Vagina (tissue), 2 donors: ENCODE measurements at regions not wholly inside any gene's neighbourhood (a gene's known extent, or its start where the extent isn't known, plus 50 kb on each side); places are given as distances from the start of the nearest gene placed in this dataset.

ENCODE experiments used
- DNase-seq, 2 donors: peaks; one replicate each; pipeline ENCODE4 v3.0.0-alpha.2; 2017; ENCODE audit errors: extremely low spot score in 2 of 2
- H3K27ac ChIP-seq: fragments of 200-600 bp; sonication (generic); one replicate; pipeline ENCODE4 v1.5.1; 2019
- H3K27me3 ChIP-seq: fragments of 200-600 bp; sonication (generic); one replicate; pipeline ENCODE4 v1.5.1; 2019
- H3K36me3 ChIP-seq, 2 donors: fragments of 200-600 bp; sonication (generic); one replicate each; pipeline ENCODE4 v1.5.1; 2017 to 2019
- H3K4me1 ChIP-seq: fragments of 200-600 bp; sonication (generic); one replicate; pipeline ENCODE4 v1.5.1; 2019
- H3K4me3 ChIP-seq, 2 donors: fragments of 200-600 bp; sonication (generic); 1 replicate in 1 of 2; 2 replicates in 1 of 2; pipeline ENCODE4 v1.5.1; 2016 to 2019
- H3K9me3 ChIP-seq: fragments of 200-600 bp; sonication (generic); one replicate; pipeline ENCODE4 v1.5.1; 2019
- POLR2A ChIP-seq, 2 donors: fragments of 450-650 bp; IDR thresholded peaks; one replicate each; pipeline ENCODE4 v1.6.1; 2017; ENCODE audit warnings: antibody characterized with exemption in 2 of 2, mild to moderate bottlenecking in 2 of 2, moderate library complexity in 2 of 2
- POLR2AphosphoS5 ChIP-seq, 2 donors: sonication (generic); formaldehyde crosslinking; IDR thresholded peaks; one replicate each; pipeline ENCODE4 v1.9.0; 2017; ENCODE audit warnings: antibody characterized with exemption in 2 of 2, mild to moderate bottlenecking in 2 of 2, low read depth in 1 of 2; ENCODE audit not compliant: insufficient read depth in 1 of 2
- intact Hi-C: fragments of 100-400 bp; cut with DNase I; formaldehyde crosslinking; loops from one replicate; pipeline ENCODE4 v1.15.1; 2023
- TF ChIP-seq, protein P1 (sequence below), 3 experiments: fragments of 450-650 bp in 2 of 3; fragments of 200-600 bp in 1 of 3; sonication (generic) in 1 of 3; IDR thresholded peaks; one replicate each; pipeline ENCODE4 v1.5.1; 2017 to 2019; ENCODE audit warnings: antibody characterized with exemption in 3 of 3, mild to moderate bottlenecking in 2 of 3, moderate library complexity in 2 of 3

DNA sequence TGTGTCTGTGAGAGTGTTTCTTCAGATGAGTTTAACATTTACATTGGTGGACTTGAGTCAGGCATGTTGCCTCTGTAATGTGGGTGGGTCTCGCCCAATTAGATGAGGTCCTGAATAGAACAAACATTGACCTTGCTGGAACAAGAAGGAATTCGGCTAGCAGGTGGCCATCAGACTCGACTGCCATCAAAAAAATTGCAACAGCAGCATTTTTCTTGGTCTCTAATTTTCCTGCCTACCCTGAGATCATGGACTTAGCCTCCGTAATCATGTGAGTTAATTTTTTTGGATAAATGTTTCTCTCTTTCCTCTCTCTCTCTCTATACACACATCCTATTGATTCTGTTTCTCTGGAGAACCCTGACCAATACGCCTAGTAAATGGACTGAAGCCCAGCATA, 83.8 kb upstream of the ST6GAL2 start:
- Histone ChIP-seq H3K4me1 (no peaks in the 10 kb centered on the region), H3K9me3 (no peaks in the 10 kb centered on the region), H3K36me3 (no peaks in the 10 kb centered on the region), H3K27me3 (no peaks in the 10 kb centered on the region), H3K4me3 (no peak overlapping the region), H3K27ac (no peak overlapping the region)
- intact Hi-C loops, result no loop called here
- TF ChIP-seq, protein P1, sequence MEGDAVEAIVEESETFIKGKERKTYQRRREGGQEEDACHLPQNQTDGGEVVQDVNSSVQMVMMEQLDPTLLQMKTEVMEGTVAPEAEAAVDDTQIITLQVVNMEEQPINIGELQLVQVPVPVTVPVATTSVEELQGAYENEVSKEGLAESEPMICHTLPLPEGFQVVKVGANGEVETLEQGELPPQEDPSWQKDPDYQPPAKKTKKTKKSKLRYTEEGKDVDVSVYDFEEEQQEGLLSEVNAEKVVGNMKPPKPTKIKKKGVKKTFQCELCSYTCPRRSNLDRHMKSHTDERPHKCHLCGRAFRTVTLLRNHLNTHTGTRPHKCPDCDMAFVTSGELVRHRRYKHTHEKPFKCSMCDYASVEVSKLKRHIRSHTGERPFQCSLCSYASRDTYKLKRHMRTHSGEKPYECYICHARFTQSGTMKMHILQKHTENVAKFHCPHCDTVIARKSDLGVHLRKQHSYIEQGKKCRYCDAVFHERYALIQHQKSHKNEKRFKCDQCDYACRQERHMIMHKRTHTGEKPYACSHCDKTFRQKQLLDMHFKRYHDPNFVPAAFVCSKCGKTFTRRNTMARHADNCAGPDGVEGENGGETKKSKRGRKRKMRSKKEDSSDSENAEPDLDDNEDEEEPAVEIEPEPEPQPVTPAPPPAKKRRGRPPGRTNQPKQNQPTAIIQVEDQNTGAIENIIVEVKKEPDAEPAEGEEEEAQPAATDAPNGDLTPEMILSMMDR (IDR thresholded peaks at IDR 0.05), result no peak
- TF ChIP-seq POLR2AphosphoS5 (IDR thresholded peaks at IDR 0.05; ENCODE audit: insufficient read depth in 1 of 2, low read depth in 1 of 2) (no peak), POLR2A (IDR thresholded peaks at IDR 0.05) (no peak)
- peak in 1 of 2 donors; percentile 44 for DNase-seq

DNA sequence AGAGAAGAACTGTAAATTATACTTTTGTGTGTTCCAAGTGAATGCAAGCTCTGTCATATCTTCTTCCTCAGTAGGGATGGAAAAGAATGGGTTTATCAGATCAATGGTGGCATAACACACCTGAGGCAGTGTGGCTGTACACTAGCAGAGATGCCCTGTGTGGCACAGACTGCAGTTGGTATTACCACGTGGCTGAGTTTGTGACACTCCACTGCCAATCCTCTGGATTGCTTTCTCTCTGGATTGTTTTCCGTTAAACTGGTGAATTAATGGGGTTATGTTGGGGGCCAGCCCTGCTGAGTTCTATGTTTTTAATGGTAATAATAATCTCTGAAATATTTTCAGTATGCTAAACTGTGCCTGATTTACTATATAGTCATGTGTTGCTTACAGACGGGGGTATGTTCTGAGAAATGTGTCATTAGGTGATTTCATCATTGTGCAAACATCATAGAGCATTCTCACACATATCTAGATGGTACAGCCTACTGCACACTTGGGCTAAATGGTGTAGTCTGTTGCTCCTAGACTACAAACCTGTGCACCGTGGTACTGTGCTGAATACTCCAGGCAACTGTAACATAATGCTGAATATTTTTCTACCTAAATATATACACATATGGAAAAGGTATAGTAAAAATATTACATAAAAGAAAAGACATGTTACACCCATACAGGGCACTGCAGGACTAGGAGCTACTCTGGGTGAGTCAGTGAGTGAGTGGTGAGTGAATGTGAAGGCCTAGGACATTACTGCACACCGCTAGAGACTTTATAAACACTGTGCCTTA, 84.7 kb upstream of the ST6GAL2 start:
- DNase-seq, result peak in 1 of 2 donors; percentile 22
- H3K36me3 ChIP-seq, result no peaks in the 10 kb centered on the region
- no peak overlapping the region for H3K4me3 ChIP-seq
- H3K27me3 ChIP-seq, result no peaks in the 10 kb centered on the region
- no peaks in the 10 kb centered on the region for H3K4me1 ChIP-seq
- no peaks in the 10 kb centered on the region for H3K9me3 ChIP-seq
- no peak overlapping the region for H3K27ac ChIP-seq
- TF ChIP-seq POLR2AphosphoS5 (IDR thresholded peaks at IDR 0.05; ENCODE audit: insufficient read depth in 1 of 2, low read depth in 1 of 2) (no peak), POLR2A (IDR thresholded peaks at IDR 0.05) (no peak)
- TF ChIP-seq, protein P1 (IDR thresholded peaks at IDR 0.05), result no peak
- intact Hi-C loops, result no loop called here

DNA sequence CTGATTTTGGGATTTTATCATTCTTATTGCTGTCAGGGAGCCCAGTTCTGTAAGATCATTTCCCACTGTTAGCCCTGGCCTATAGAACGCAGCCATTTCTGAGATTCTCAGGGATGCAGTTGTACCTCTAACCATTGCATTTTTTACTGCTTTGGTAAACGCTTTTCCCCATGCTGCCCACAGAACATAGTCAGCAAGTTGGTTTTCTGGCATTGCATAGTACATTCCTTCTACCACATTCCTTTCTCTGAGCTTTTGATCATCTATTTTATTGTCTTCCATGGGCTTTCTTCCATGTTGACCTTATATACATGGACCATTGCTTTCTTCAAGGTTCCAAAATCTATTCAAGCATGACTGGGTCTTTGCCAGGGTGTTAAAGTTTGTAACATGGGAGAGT, 86.8 kb upstream of the ST6GAL2 start:
- Histone ChIP-seq H3K36me3 (no peaks in the 10 kb centered on the region), H3K4me3 (no peak overlapping the region), H3K27ac (no peak overlapping the region), H3K27me3 (no peaks in the 10 kb centered on the region), H3K4me1 (no peaks in the 10 kb centered on the region), H3K9me3 (no peaks in the 10 kb centered on the region)
- TF ChIP-seq POLR2A (IDR thresholded peaks at IDR 0.05), result no peak
- TF ChIP-seq, protein P1 (IDR thresholded peaks at IDR 0.05), result no peak
- no peak for TF ChIP-seq POLR2AphosphoS5 (IDR thresholded peaks at IDR 0.05; ENCODE audit: insufficient read depth in 1 of 2, low read depth in 1 of 2)
- intact Hi-C loops, result no loop called here
- no peak for DNase-seq

DNA sequence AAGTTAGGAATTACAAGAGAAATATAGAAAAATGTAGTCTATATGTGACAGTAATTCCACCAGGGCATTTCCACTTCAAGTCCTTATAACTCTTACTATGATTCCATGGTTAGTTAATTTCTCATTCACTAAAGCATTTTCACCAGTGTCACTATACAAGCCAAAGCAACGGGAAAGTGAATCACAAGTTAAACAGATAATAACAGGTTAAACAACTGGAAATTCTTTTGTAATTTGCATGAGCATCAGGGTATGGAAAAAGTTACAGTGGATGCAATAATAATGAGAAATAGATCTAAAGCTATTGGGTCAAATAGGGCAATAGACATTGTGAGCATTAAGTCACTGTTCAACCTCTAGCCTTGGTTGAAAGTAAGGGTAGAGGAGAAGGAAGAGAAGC, 88.9 kb upstream of the ST6GAL2 start:
- TF ChIP-seq POLR2A (IDR thresholded peaks at IDR 0.05), result no peak
- TF ChIP-seq, protein P1 (IDR thresholded peaks at IDR 0.05), result no peak
- TF ChIP-seq POLR2AphosphoS5 (IDR thresholded peaks at IDR 0.05; ENCODE audit: insufficient read depth in 1 of 2, low read depth in 1 of 2), result no peak
- intact Hi-C loops, result no loop called here
- H3K27me3 ChIP-seq, result no peaks in the 10 kb centered on the region
- H3K36me3 ChIP-seq, result no peaks in the 10 kb centered on the region
- no peak overlapping the region for H3K27ac ChIP-seq
- H3K4me3 ChIP-seq, result no peak overlapping the region
- no peak for DNase-seq
- no peaks in the 10 kb centered on the region for H3K9me3 ChIP-seq
- H3K4me1 ChIP-seq, result no peaks in the 10 kb centered on the region

DNA sequence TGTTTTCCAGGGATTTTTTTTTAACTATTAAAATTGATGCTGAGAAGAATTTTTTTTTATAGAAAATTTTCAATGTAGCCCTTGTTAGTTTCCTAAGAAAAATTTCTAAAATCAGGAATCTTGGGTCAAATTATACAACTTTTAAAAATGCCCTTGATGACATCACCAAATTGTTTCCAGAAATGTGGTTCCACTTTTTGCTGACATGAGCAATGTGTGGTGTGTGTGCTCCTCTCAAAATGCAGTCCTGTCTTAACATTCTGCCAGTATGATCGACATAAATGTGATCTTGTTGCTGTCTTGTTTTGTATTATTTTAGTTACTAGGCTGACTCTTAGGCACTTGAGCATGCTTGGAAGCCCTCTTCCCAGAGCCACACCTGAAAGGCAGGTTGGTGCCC, 89.7 kb upstream of the ST6GAL2 start:
- intact Hi-C loops, result no loop called here
- no peak for DNase-seq
- Histone ChIP-seq H3K27ac (no peak overlapping the region), H3K27me3 (no peaks in the 10 kb centered on the region), H3K9me3 (no peaks in the 10 kb centered on the region), H3K4me1 (no peaks in the 10 kb centered on the region), H3K36me3 (no peaks in the 10 kb centered on the region), H3K4me3 (no peak overlapping the region)
- TF ChIP-seq POLR2AphosphoS5 (IDR thresholded peaks at IDR 0.05; ENCODE audit: insufficient read depth in 1 of 2, low read depth in 1 of 2) (no peak), POLR2A (IDR thresholded peaks at IDR 0.05) (no peak)
- TF ChIP-seq, protein P1 (IDR thresholded peaks at IDR 0.05), result no peak
